Chondrocyte (in vitro differentiated cells): ENCODE measurements at regions not wholly inside any gene's neighbourhood (a gene's known extent, or its start where the extent isn't known, plus 50 kb on each side); places are given as distances from the start of the nearest gene placed in this dataset.
"Not testable (repeated sequence)": the region's sequence is repeated elsewhere in the genome, so short reads cannot be mapped to it uniquely, and the experiment has no call there.

ENCODE experiments used
- DNase-seq: peaks from one replicate; pipeline ENCODE4 v3.0.0; 2021; ENCODE audit warnings: mixed read lengths, low spot score
- H3K27ac Mint-ChIP-seq: one replicate; pipeline ENCODE4 v1.8.0; 2021; ENCODE audit warnings: mild to moderate bottlenecking, moderate library complexity, mixed read lengths; ENCODE audit not compliant: unreplicated experiment
- H3K27me3 Mint-ChIP-seq: 2 replicates; pipeline ENCODE4 v1.8.0; 2021; ENCODE audit warnings: low read depth, mixed read lengths
- H3K36me3 Mint-ChIP-seq: 2 replicates; pipeline ENCODE4 v1.8.0; 2021; ENCODE audit warnings: low read depth, mixed read lengths
- H3K4me1 Mint-ChIP-seq: 2 replicates; pipeline ENCODE4 v1.8.0; 2021; ENCODE audit warnings: low read depth, mild to moderate bottlenecking, mixed read lengths
- H3K4me3 Mint-ChIP-seq: one replicate; pipeline ENCODE4 v1.8.0; 2021; ENCODE audit warnings: mild to moderate bottlenecking, moderate library complexity, mixed read lengths; ENCODE audit not compliant: unreplicated experiment
- H3K9me3 Mint-ChIP-seq: 2 replicates; pipeline ENCODE4 v1.8.0; 2021; ENCODE audit warnings: low read depth, mixed read lengths
- TF ChIP-seq, protein P1 (sequence below): fragments of 200-600 bp; sonication (generic); IDR thresholded peaks from 2 replicates; pipeline ENCODE4 v1.5.0; 2021; ENCODE audit warnings: antibody characterized with exemption, mild to moderate bottlenecking, moderate library complexity

DNA sequence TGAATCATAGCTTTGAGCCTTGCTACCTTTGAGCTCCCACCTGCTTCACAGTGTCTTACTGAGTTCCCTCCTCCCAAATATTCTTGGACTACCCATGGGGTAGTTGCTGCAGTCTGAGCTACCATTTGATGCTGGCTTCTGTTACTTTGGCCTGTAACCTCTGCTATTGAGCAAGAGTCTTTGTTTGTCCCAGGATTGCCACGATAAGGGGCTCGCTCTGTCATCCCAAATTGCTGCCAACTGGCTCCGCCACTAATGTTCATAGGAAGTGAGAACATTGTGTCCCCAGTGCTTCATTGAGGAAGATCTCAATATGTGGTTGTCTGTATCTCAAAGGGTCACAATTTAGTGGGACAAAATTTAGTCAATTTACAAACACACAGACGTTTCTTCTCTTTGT is 103.8 kb downstream of the TRIM43 start:
- no peak for DNase-seq
- Mint-ChIP-seq H3K4me3 (no peak overlapping the region), H3K4me1 (no peaks in the 10 kb centered on the region), H3K9me3 (no peaks in the 10 kb centered on the region), H3K27me3 (peaks cover 33% of the 10 kb centered on the region), H3K27ac (no peak overlapping the region), H3K36me3 (no peaks in the 10 kb centered on the region)
- TF ChIP-seq, protein P1, sequence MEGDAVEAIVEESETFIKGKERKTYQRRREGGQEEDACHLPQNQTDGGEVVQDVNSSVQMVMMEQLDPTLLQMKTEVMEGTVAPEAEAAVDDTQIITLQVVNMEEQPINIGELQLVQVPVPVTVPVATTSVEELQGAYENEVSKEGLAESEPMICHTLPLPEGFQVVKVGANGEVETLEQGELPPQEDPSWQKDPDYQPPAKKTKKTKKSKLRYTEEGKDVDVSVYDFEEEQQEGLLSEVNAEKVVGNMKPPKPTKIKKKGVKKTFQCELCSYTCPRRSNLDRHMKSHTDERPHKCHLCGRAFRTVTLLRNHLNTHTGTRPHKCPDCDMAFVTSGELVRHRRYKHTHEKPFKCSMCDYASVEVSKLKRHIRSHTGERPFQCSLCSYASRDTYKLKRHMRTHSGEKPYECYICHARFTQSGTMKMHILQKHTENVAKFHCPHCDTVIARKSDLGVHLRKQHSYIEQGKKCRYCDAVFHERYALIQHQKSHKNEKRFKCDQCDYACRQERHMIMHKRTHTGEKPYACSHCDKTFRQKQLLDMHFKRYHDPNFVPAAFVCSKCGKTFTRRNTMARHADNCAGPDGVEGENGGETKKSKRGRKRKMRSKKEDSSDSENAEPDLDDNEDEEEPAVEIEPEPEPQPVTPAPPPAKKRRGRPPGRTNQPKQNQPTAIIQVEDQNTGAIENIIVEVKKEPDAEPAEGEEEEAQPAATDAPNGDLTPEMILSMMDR = no peak

DNA sequence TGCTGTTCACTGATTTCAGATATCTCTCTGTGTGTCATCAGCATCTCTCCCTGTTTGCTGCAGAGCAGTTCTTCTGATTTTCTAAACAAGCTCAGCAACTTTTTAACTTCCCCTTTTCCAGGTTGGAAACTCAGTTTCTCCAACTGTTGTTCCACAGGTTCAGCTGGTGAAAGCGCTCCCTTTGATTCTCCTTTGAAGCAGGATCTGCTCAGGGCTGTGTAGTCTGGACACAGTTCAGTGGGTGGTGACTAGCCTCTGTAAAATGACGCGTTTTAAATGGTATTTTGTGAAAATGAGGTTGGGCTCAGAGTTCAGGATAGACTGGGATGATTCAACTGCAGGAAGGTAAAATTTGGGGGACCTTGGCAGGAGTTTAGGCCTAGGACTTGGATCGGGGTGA is 106.3 kb downstream of the TRIM43 start:
- H3K9me3 Mint-ChIP-seq = no peaks in the 10 kb centered on the region
- H3K27ac Mint-ChIP-seq = no peak overlapping the region
- H3K4me3 Mint-ChIP-seq = no peak overlapping the region
- TF ChIP-seq, protein P1 = no peak
- H3K4me1 Mint-ChIP-seq = no peaks in the 10 kb centered on the region
- H3K36me3 Mint-ChIP-seq = no peaks in the 10 kb centered on the region
- no peak for DNase-seq
- peaks cover 49% of the 10 kb centered on the region for H3K27me3 Mint-ChIP-seq

DNA sequence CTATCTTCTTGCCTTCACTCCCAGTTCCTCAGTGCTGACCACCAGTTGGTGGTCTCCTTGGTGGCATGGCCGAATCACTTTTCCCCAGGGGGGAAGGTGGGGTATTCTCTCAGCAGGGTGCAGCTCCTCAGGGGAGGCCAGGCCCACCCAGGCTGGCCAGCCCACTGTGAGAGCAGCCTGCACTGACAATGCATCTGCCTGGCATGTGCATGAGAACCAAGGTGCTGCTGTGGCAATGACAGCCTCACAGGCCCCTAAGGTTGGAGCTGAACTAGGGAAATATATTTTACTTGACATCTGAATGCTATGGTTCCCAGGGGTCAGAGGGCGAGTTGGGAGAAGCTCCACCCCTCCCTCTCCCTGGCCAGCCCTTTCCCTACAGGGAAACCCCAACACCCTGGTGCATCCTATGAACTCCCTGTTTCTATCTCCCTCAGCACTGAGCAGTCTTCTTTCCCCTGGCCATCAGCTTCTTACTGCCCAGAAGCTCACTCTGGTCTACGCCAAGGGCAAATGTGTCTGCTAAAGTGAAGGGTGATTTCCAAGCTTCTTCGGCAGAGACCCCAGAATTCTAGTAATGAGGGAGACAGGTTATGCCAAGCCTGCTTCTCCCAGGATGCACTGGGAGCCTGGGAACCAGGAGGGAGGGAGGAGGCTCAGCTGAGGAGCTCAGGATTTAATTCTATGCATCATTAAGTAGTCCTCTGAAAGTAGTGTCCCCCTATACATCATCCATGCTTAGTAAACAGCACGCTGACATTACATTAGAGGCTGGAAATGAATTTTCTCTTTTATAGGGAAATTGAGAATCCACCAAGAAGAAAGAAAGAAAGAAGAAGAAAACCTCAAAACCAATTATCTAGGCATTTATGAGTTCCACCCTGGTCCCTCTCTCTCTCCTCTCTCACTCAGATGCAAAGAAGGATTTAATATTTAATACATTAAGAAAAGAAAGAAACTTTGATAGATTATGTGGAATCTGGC is 107.7 kb downstream of the TRIM43 start:
- H3K4me3 Mint-ChIP-seq, H3K36me3 Mint-ChIP-seq, DNase-seq, H3K9me3 Mint-ChIP-seq, H3K27ac Mint-ChIP-seq, H3K4me1 Mint-ChIP-seq: not testable (repeated sequence)
- H3K27me3 Mint-ChIP-seq = peaks cover 49% of the 10 kb centered on the region

DNA sequence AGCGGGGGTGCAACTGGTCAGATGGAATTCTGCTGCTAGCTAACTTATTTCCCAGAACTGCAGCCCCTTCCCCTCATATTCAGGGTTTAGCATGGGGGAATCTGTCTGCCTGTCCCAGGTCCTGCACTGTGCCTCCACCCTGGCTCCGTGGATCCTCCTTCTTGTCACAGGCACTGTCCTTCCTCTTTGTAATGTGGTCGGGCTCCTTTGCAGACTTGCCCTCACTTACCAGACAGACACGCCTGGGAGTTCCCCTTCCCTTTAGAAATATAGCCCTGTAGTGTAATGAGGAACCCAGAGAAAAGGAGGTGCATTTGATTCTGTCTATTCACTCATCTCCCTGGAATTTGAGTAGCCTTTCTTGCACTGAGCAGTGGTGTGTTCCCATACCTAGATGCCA is 108.7 kb downstream of the TRIM43 start:
- Mint-ChIP-seq H3K27ac (no peak overlapping the region), H3K36me3 (no peaks in the 10 kb centered on the region), H3K4me1 (no peaks in the 10 kb centered on the region), H3K27me3 (peaks cover 45% of the 10 kb centered on the region), H3K4me3 (no peak overlapping the region), H3K9me3 (no peaks in the 10 kb centered on the region)
- TF ChIP-seq, protein P1 = no peak
- DNase-seq = no peak

DNA sequence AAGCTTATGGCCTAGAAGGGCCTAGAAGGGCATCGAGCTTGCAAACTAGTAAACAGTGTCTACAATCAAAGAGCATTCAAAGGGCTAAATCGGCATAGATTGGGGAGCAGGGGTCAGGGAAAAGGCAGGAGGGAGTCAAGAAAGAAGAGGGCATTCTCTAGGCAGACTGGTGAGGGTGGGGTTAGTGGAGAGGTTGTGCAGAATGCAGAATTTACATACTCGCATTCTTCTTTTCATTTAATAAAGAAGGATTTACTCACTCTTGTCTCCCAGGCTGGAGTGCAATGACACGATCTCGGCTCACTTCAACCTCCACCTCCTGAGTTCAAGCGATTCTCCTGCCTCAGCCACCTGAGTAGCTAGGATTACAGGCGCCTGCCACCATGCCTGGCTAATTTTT is 110.7 kb downstream of the TRIM43 start:
- TF ChIP-seq, protein P1 = no peak
- Mint-ChIP-seq H3K4me1 (no peaks in the 10 kb centered on the region), H3K27ac (no peak overlapping the region), H3K4me3 (no peak overlapping the region), H3K9me3 (no peaks in the 10 kb centered on the region), H3K27me3 (peaks cover 32% of the 10 kb centered on the region), H3K36me3 (no peaks in the 10 kb centered on the region)
- DNase-seq = no peak

DNA sequence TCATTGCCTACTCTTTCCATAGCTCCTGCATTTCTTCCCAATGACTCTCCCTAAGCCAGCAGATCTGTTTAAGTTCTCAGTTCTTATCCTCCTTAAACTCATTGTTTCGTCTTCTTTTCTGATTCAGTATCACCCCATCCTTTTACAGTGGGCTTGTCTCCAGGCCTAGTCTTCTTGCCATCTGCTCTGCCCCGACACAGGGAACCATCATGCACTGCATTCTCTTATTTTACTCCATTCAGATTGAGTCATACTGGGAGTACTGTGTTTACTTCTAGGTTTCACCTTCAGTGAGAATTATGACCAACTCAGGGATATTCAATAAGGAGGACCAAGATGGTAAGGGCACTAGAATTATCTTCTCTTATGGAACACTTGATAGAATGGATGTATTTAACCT is 115.4 kb downstream of the TRIM43 start:
- not testable (repeated sequence) for H3K4me3 Mint-ChIP-seq, H3K4me1 Mint-ChIP-seq, H3K9me3 Mint-ChIP-seq, H3K27ac Mint-ChIP-seq, DNase-seq, H3K36me3 Mint-ChIP-seq
- H3K27me3 Mint-ChIP-seq = peaks cover 17% of the 10 kb centered on the region
